ENCODE measurements at regions not wholly inside any gene's neighbourhood (a gene's known extent, or its start where the extent isn't known, plus 50 kb on each side); places are given as distances from the start of the nearest gene placed in this dataset.

- DNase-seq (ENCODE audit: low spot score) = no peak
- peaks cover 6% of the 10 kb centered on the region; the same call in 1 of the 2 replicates for H3K36me3 ChIP-seq (ENCODE audit: insufficient read depth, low read length)
- no peak overlapping the region for H3K4me3 ChIP-seq (ENCODE audit: low read depth, low read length, poor library complexity, severe bottlenecking)
- intact Hi-C loops (cut with micrococcal nuclease; ENCODE audit: unreplicated experiment) = loop anchor here (5.0 to 10.0 kb wide), 2 partner anchors 546 to 1889 kb away; no protein-coding TSS in a partner anchor
- H3K27ac ChIP-seq (ENCODE audit: low read depth, low read length, poor library complexity, severe bottlenecking) = peak overlapping the region; percentile 91
- no peak overlapping the region for H2AFZ ChIP-seq (ENCODE audit: low read length)
- ChIA-PET CTCF (ENCODE audit: unreplicated experiment) (no interaction called here), POLR2A (no interaction called here)
- TF ChIP-seq, protein P1, sequence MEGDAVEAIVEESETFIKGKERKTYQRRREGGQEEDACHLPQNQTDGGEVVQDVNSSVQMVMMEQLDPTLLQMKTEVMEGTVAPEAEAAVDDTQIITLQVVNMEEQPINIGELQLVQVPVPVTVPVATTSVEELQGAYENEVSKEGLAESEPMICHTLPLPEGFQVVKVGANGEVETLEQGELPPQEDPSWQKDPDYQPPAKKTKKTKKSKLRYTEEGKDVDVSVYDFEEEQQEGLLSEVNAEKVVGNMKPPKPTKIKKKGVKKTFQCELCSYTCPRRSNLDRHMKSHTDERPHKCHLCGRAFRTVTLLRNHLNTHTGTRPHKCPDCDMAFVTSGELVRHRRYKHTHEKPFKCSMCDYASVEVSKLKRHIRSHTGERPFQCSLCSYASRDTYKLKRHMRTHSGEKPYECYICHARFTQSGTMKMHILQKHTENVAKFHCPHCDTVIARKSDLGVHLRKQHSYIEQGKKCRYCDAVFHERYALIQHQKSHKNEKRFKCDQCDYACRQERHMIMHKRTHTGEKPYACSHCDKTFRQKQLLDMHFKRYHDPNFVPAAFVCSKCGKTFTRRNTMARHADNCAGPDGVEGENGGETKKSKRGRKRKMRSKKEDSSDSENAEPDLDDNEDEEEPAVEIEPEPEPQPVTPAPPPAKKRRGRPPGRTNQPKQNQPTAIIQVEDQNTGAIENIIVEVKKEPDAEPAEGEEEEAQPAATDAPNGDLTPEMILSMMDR (conservative IDR thresholded peaks at IDR 0.05; ENCODE audit: low read length) = no peak
- TF ChIP-seq EZH2phosphoT487 (IDR thresholded peaks at IDR 0.05; ENCODE audit: borderline replicate concordance, low read depth, low read length) = no peak
- no TSS peak for BruUV-seq (replicated peaks)
- H3K9me3 ChIP-seq (ENCODE audit: low read length) = peaks cover 9% of the 10 kb centered on the region; the same call in 1 of the 2 replicates
- peak overlapping the region; percentile 82; the same call in 1 of the 2 replicates for H3K4me2 ChIP-seq (ENCODE audit: low read length)
- H4K20me1 ChIP-seq (ENCODE audit: insufficient read depth, low read length) = no peaks in the 10 kb centered on the region
- no peaks in the 10 kb centered on the region for H3K9me2 ChIP-seq (ENCODE audit: insufficient read depth, low read length)
- H3K79me2 ChIP-seq (ENCODE audit: insufficient read depth, low read depth, low read length) = peaks cover 9% of the 10 kb centered on the region; the same call in 1 of the 2 replicates
- peaks cover 92% of the 10 kb centered on the region for H3K4me1 ChIP-seq (ENCODE audit: insufficient read depth, low read length, poor library complexity, severe bottlenecking)
Measured at GRCh38 chr10:7473474-7473873, 62.6 kb upstream of the SFMBT2 start.

- intact Hi-C loops (cut with micrococcal nuclease; ENCODE audit: unreplicated experiment) = loop anchor here (1.0 to 10.0 kb wide), 4 partner anchors 8 to 1887 kb away; no protein-coding TSS in a partner anchor
- Histone ChIP-seq H3K9me2 (ENCODE audit: insufficient read depth, low read length) (no peaks in the 10 kb centered on the region), H3K9me3 (ENCODE audit: low read length) (no peaks in the 10 kb centered on the region; the same call in 1 of the 2 replicates), H3K79me2 (ENCODE audit: insufficient read depth, low read depth, low read length) (peaks cover 9% of the 10 kb centered on the region; the same call in 1 of the 2 replicates), H3K27ac (ENCODE audit: low read depth, low read length, poor library complexity, severe bottlenecking) (peak overlapping the region; percentile 91), H3K36me3 (ENCODE audit: insufficient read depth, low read length) (no peaks in the 10 kb centered on the region), H3K4me2 (ENCODE audit: low read length) (peak overlapping the region; percentile 82), H3K4me3 (ENCODE audit: low read depth, low read length, poor library complexity, severe bottlenecking) (peak overlapping the region; percentile 55), H2AFZ (ENCODE audit: low read length) (peak overlapping the region; percentile 53; the same call in 1 of the 2 replicates), H3K4me1 (ENCODE audit: insufficient read depth, low read length, poor library complexity, severe bottlenecking) (peaks cover 75% of the 10 kb centered on the region), H4K20me1 (ENCODE audit: insufficient read depth, low read length) (no peaks in the 10 kb centered on the region)
- peak; percentile 99 for DNase-seq (ENCODE audit: low spot score)
- BruUV-seq (replicated peaks) = no TSS peak
- POLR2A ChIA-PET = interaction anchor here (0.5 to 1.3 kb wide), 10 partner anchors 8 to 557 kb away, joined by 3 to 5 read pairs (median 4); partner anchors contain the start of gene SFMBT2
- TF ChIP-seq, protein P1 (conservative IDR thresholded peaks at IDR 0.05; ENCODE audit: low read length) = no peak
- no peak for TF ChIP-seq EZH2phosphoT487 (IDR thresholded peaks at IDR 0.05; ENCODE audit: borderline replicate concordance, low read depth, low read length)
- CTCF ChIA-PET (ENCODE audit: unreplicated experiment) = no interaction called here
Measured at GRCh38 chr10:7471720-7472367, 61.0 kb upstream of the SFMBT2 start.

DNA sequence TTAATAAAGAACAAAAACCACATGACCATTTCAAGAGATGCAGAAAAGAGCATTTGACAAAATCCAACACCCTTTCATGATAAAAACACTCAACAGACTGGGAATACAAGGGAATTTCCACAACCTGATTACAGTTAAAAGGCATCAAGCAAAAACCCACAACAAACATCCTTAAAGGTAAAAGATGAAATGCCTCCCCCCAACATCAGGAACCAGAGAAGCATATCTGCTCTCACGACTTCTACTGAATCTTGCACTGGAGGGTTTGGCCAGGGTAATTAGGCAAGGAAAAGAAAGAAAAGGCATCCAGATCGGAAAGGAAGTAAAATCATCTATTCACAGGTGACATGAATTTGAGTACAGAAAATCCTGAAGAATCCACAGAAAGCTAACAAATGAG, 59.5 kb upstream of the SFMBT2 start:
- POLR2A ChIA-PET = interaction anchor here (0.6 to 1.3 kb wide), 6 partner anchors 10 to 347 kb away, joined by 3 to 6 read pairs (median 4); partner anchors contain the start of gene SFMBT2
- H3K9me2 ChIP-seq (ENCODE audit: insufficient read depth, low read length) = no peaks in the 10 kb centered on the region
- H3K4me3 ChIP-seq (ENCODE audit: low read depth, low read length, poor library complexity, severe bottlenecking) = peak overlapping the region; percentile 55
- H3K4me2 ChIP-seq (ENCODE audit: low read length) = peak overlapping the region; percentile 79
- H4K20me1 ChIP-seq (ENCODE audit: insufficient read depth, low read length) = no peaks in the 10 kb centered on the region
- no peaks in the 10 kb centered on the region for H3K9me3 ChIP-seq (ENCODE audit: low read length)
- intact Hi-C loops (cut with micrococcal nuclease; ENCODE audit: unreplicated experiment) = loop anchor here (2.0 to 10.0 kb wide), 3 partner anchors 42 to 1886 kb away; no protein-coding TSS in a partner anchor
- H2AFZ ChIP-seq (ENCODE audit: low read length) = peak overlapping the region; percentile 23; the same call in 1 of the 2 replicates
- CTCF ChIA-PET (ENCODE audit: unreplicated experiment) = no interaction called here
- no peak for TF ChIP-seq EZH2phosphoT487 (IDR thresholded peaks at IDR 0.05; ENCODE audit: borderline replicate concordance, low read depth, low read length)
- TF ChIP-seq, protein P1 (conservative IDR thresholded peaks at IDR 0.05; ENCODE audit: low read length) = no peak
- no TSS peak for BruUV-seq (replicated peaks)
- H3K27ac ChIP-seq (ENCODE audit: low read depth, low read length, poor library complexity, severe bottlenecking) = peak overlapping the region; percentile 91
- DNase-seq (ENCODE audit: low spot score) = no peak
- peaks cover 62% of the 10 kb centered on the region for H3K4me1 ChIP-seq (ENCODE audit: insufficient read depth, low read length, poor library complexity, severe bottlenecking)
- H3K36me3 ChIP-seq (ENCODE audit: insufficient read depth, low read length) = no peaks in the 10 kb centered on the region
- H3K79me2 ChIP-seq (ENCODE audit: insufficient read depth, low read depth, low read length) = peaks cover 9% of the 10 kb centered on the region; the same call in 1 of the 2 replicates
